ENCODE measurements at regions not wholly inside any gene's neighbourhood (a gene's known extent, or its start where the extent isn't known, plus 50 kb on each side); places are given as distances from the start of the nearest gene placed in this dataset.

DNA sequence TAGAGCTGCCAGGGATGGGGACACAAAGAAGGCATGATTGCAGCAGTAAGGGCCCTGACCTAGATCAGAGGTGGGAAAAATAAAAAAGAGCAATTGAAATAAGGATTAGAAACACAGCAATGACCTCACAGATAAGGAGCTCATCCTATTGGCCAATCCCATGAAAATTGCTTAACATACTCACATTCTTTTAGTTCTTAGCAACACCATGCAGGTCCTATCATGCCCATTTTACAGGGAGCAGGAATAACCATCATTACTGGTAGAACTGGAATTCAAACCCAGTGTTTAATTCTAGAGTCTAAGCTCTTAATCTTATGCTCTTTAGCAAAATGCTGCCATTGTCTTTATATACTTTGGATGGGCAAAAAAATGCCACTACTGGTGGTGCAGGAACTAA is 267.7 kb downstream of the RNF144B start:
- TF ChIP-seq, protein P1, sequence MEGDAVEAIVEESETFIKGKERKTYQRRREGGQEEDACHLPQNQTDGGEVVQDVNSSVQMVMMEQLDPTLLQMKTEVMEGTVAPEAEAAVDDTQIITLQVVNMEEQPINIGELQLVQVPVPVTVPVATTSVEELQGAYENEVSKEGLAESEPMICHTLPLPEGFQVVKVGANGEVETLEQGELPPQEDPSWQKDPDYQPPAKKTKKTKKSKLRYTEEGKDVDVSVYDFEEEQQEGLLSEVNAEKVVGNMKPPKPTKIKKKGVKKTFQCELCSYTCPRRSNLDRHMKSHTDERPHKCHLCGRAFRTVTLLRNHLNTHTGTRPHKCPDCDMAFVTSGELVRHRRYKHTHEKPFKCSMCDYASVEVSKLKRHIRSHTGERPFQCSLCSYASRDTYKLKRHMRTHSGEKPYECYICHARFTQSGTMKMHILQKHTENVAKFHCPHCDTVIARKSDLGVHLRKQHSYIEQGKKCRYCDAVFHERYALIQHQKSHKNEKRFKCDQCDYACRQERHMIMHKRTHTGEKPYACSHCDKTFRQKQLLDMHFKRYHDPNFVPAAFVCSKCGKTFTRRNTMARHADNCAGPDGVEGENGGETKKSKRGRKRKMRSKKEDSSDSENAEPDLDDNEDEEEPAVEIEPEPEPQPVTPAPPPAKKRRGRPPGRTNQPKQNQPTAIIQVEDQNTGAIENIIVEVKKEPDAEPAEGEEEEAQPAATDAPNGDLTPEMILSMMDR (IDR thresholded peaks at IDR 0.05): no peak
- no peak for TF ChIP-seq ZFX (IDR thresholded peaks at IDR 0.05; ENCODE audit: borderline replicate concordance)
